ENCODE measurements at regions not wholly inside any gene's neighbourhood (a gene's known extent, or its start where the extent isn't known, plus 50 kb on each side); places are given as distances from the start of the nearest gene placed in this dataset.
"Not testable (repeated sequence)": the region's sequence is repeated elsewhere in the genome, so short reads cannot be mapped to it uniquely, and the experiment has no call there.

GRCh38 chr4:84378983-84379382, 120.1 kb downstream of the NKX6-1 start:
- no peak for DNase-seq

GRCh38 chr4:84378356-84378755, 120.7 kb downstream of the NKX6-1 start:
- no peak for DNase-seq

GRCh38 chr4:84366907-84367306, 132.2 kb downstream of the NKX6-1 start:
- DNase-seq = no peak

- no peak for DNase-seq
These were observed 132.9 kb downstream of the NKX6-1 start for GRCh38 chr4:84366161-84366560.

- no peak for DNase-seq
These were observed 136.0 kb downstream of the NKX6-1 start for GRCh38 chr4:84362896-84363655.

GRCh38 chr4:84342161-84342560, 156.9 kb downstream of the NKX6-1 start:
- DNase-seq = no peak

- no peak for DNase-seq
These were observed 157.5 kb downstream of the NKX6-1 start for GRCh38 chr4:84341559-84341958.

- no peak for DNase-seq
These were observed 160.7 kb downstream of the NKX6-1 start for GRCh38 chr4:84338367-84338766.

- DNase-seq = no peak
These were observed 162.0 kb downstream of the NKX6-1 start for GRCh38 chr4:84336964-84337705.

- no peak for DNase-seq
These were observed 171.6 kb downstream of the NKX6-1 start for GRCh38 chr4:84327526-84327925.

- DNase-seq = no peak
These were observed 173.5 kb downstream of the NKX6-1 start for GRCh38 chr4:84325625-84326024.

- no peak for DNase-seq
These were observed 174.5 kb downstream of the NKX6-1 start for GRCh38 chr4:84324303-84325245.

- DNase-seq = no peak
These were observed 180.0 kb downstream of the NKX6-1 start for GRCh38 chr4:84319124-84319523.

- DNase-seq = no peak
These were observed 181.6 kb downstream of the NKX6-1 start for GRCh38 chr4:84317513-84317912.

- DNase-seq = no peak
These were observed 186.6 kb downstream of the NKX6-1 start for GRCh38 chr4:84312426-84313012.

- no peak for DNase-seq
These were observed 189.9 kb downstream of the NKX6-1 start for GRCh38 chr4:84309191-84309590.

GRCh38 chr4:84298719-84299254, 200.3 kb downstream of the NKX6-1 start:
- DNase-seq = not testable (repeated sequence)

- no peak for DNase-seq
These were observed 200.9 kb downstream of the NKX6-1 start for GRCh38 chr4:84298023-84298718.

- DNase-seq = no peak
These were observed 207.1 kb downstream of the NKX6-1 start for GRCh38 chr4:84291969-84292368.

GRCh38 chr4:84286048-84286447, 213.0 kb downstream of the NKX6-1 start:
- no peak for DNase-seq

GRCh38 chr4:84279678-84280077, 219.4 kb downstream of the NKX6-1 start:
- DNase-seq = no peak

GRCh38 chr4:84277923-84278322, 221.2 kb downstream of the NKX6-1 start:
- no peak for DNase-seq
